ENCODE measurements at regions not wholly inside any gene's neighbourhood (a gene's known extent, or its start where the extent isn't known, plus 50 kb on each side); places are given as distances from the start of the nearest gene placed in this dataset.

DNA sequence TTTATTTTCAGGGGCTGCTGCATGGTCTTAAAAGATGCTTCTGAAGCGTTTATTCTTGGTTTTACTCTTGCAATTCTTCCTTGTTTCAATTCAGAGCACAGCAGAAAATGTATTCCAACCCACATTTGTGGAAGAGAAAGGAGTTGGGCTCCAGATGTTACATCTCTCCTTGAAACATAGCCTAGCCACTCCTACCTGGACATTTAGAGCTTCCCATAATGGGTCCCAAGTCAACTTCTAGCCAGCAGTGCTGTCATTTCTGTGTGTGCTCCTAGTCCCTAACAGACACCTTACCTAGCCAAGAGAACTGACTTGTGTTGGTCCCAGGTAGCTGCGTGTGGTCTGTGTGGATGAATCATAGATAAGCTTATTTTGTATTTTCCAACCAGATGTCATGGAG, 61.2 kb upstream of the ANKRD55 start:
- TF ChIP-seq, protein P1, sequence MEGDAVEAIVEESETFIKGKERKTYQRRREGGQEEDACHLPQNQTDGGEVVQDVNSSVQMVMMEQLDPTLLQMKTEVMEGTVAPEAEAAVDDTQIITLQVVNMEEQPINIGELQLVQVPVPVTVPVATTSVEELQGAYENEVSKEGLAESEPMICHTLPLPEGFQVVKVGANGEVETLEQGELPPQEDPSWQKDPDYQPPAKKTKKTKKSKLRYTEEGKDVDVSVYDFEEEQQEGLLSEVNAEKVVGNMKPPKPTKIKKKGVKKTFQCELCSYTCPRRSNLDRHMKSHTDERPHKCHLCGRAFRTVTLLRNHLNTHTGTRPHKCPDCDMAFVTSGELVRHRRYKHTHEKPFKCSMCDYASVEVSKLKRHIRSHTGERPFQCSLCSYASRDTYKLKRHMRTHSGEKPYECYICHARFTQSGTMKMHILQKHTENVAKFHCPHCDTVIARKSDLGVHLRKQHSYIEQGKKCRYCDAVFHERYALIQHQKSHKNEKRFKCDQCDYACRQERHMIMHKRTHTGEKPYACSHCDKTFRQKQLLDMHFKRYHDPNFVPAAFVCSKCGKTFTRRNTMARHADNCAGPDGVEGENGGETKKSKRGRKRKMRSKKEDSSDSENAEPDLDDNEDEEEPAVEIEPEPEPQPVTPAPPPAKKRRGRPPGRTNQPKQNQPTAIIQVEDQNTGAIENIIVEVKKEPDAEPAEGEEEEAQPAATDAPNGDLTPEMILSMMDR (IDR thresholded peaks at IDR 0.05), result no peak
- TF ChIP-seq POLR2A (IDR thresholded peaks at IDR 0.05), result no peak

All from right lobe of liver (tissue), 4 donors.